Liver (tissue), 8 donors: ENCODE measurements at regions not wholly inside any gene's neighbourhood (a gene's known extent, or its start where the extent isn't known, plus 50 kb on each side); places are given as distances from the start of the nearest gene placed in this dataset.

ENCODE experiments used
- DNase-seq: peaks from one replicate; pipeline ENCODE4 v3.0.0-alpha.2; 2017; ENCODE audit warnings: low spot score
- H3K27ac ChIP-seq, 2 donors: one replicate each; pipeline ENCODE4 v1.7.0; 2013; ENCODE audit warnings: inconsistent platforms in 2 of 2, low read length in 2 of 2, control low read depth in 1 of 2, low read depth in 1 of 2, mild to moderate bottlenecking in 1 of 2
- H3K27me3 ChIP-seq, 4 donors: one replicate each; pipeline versions ENCODE4 v1.6.1 to v1.7.0; 2013; ENCODE audit warnings: low read length in 3 of 4, inconsistent platforms in 1 of 4, mild to moderate bottlenecking in 1 of 4, moderate library complexity in 1 of 4; ENCODE audit not compliant: control insufficient read depth in 4 of 4, insufficient read depth in 4 of 4
- H3K36me3 ChIP-seq, 4 donors: one replicate each; pipeline versions ENCODE4 v1.6.1 to v1.7.0; 2013; ENCODE audit warnings: low read length in 3 of 4, mild to moderate bottlenecking in 3 of 4, low read depth in 1 of 4, moderate library complexity in 1 of 4; ENCODE audit not compliant: control insufficient read depth in 4 of 4, insufficient read depth in 3 of 4
- H3K4me1 ChIP-seq, 4 donors: one replicate each; pipeline versions ENCODE4 v1.6.1 to v1.7.0; 2013; ENCODE audit warnings: low read length in 3 of 4, mild to moderate bottlenecking in 3 of 4, moderate library complexity in 1 of 4; ENCODE audit not compliant: control insufficient read depth in 4 of 4, insufficient read depth in 4 of 4
- H3K4me3 ChIP-seq, 3 donors: one replicate each; pipeline versions ENCODE4 v1.6.1 to v1.7.0; 2013; ENCODE audit warnings: low read length in 3 of 3, control low read depth in 1 of 3, low read depth in 1 of 3, mild to moderate bottlenecking in 1 of 3
- H3K9ac ChIP-seq, 2 donors: one replicate each; pipeline ENCODE4 v1.7.0; 2013; ENCODE audit warnings: low read length in 2 of 2, mild to moderate bottlenecking in 2 of 2, moderate library complexity in 2 of 2, control low read depth in 1 of 2, low read depth in 1 of 2
- H3K9me3 ChIP-seq, 4 donors: one replicate each; pipeline versions ENCODE4 v1.6.1 to v1.7.0; 2013; ENCODE audit warnings: low read length in 3 of 4; ENCODE audit not compliant: control insufficient read depth in 4 of 4
- EGR1 ChIP-seq, 2 donors: IDR thresholded peaks; 2 replicates each; pipeline ENCODE4 v1.6.1; 2016 to 2018; ENCODE audit warnings: antibody characterized with exemption in 2 of 2, low read depth in 2 of 2
- FOXA1 ChIP-seq: IDR thresholded peaks from 2 replicates; pipeline ENCODE4 v1.6.1; 2016; ENCODE audit warnings: antibody characterized with exemption
- FOXA2 ChIP-seq: IDR thresholded peaks from 2 replicates; pipeline ENCODE4 v1.6.1; 2016; ENCODE audit warnings: antibody characterized with exemption
- GABPA ChIP-seq, 2 donors: IDR thresholded peaks in 1 of 2; conservative IDR thresholded peaks in 1 of 2; 2 replicates each; pipeline ENCODE4 v1.6.1; 2016; ENCODE audit warnings: antibody characterized with exemption in 2 of 2, mild to moderate bottlenecking in 1 of 2, moderate library complexity in 1 of 2
- HNF4A ChIP-seq, 2 donors: conservative IDR thresholded peaks; 2 replicates each; pipeline ENCODE4 v1.6.1; 2016; ENCODE audit warnings: antibody characterized with exemption in 2 of 2, mild to moderate bottlenecking in 2 of 2
- JUND ChIP-seq, 2 donors: IDR thresholded peaks; 2 replicates each; pipeline ENCODE4 v1.6.1; 2016; ENCODE audit warnings: antibody characterized with exemption in 2 of 2
- NR2F2 ChIP-seq: IDR thresholded peaks from 2 replicates; pipeline ENCODE4 v1.6.1; 2016; ENCODE audit warnings: antibody characterized with exemption
- RAD21 ChIP-seq, 2 donors: IDR thresholded peaks; 2 replicates each; pipeline ENCODE4 v1.6.1; 2016; ENCODE audit warnings: antibody characterized with exemption in 2 of 2, mild to moderate bottlenecking in 2 of 2
- RXRA ChIP-seq, 2 donors: IDR thresholded peaks; 2 replicates each; pipeline ENCODE4 v1.6.1; 2017 to 2018; ENCODE audit warnings: antibody characterized with exemption in 2 of 2, mild to moderate bottlenecking in 1 of 2
- SP1 ChIP-seq: IDR thresholded peaks from 2 replicates; pipeline ENCODE4 v1.6.1; 2018; ENCODE audit warnings: antibody characterized with exemption, mild to moderate bottlenecking
- TAF1 ChIP-seq: conservative IDR thresholded peaks from 2 replicates; pipeline ENCODE4 v1.6.1; 2016; ENCODE audit warnings: antibody characterized with exemption, mild to moderate bottlenecking
- YY1 ChIP-seq: IDR thresholded peaks from 2 replicates; pipeline ENCODE4 v1.6.1; 2016; ENCODE audit warnings: antibody characterized with exemption, mild to moderate bottlenecking
- WGBS: extraction: QIAGEN DNeasy Blood & Tissue Kit; methylation state at CpG from one replicate; pipeline ENCODE4 v1.1.7; 2013; 5-methylcytosine and 5-hydroxymethylcytosine counted together
- TF ChIP-seq, protein P1 (sequence below): IDR thresholded peaks from 2 replicates; pipeline ENCODE4 v1.6.1; 2016; ENCODE audit warnings: antibody characterized with exemption
- TF ChIP-seq, protein P2 (sequence below): fragments of 150-350 bp; IDR thresholded peaks from 2 replicates; pipeline ENCODE4 v1.5.1; 2017; ENCODE audit warnings: improper control_type of control experiment, low read depth, low read length; ENCODE audit not compliant: missing input control
- TF ChIP-seq, protein P3 (sequence below): IDR thresholded peaks from 2 replicates; pipeline ENCODE4 v1.6.1; 2016; ENCODE audit warnings: antibody characterized with exemption
- donor health status: healthy.
- donor health status: healthy.
- donor health status: healthy.
- donor health status: healthy.
- donor health status: healthy.

DNA sequence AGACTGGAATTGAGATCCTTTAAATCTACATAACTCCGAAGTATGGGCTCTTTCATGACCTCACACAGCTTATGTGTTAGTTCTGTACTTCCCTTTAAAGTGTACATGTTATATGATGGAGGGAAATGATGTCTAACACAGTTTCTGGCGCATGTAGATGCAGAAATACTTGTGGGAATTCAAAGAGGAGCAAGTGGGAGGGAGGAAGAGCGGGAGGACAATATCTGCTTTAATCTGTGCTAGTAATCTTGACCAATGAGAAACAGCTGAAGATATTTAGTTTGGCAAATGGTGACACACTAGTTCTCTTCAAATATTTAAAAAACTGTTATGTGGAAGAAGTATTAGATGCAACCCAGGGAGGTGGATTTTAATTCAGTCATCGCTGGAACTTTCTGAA lies 62.9 kb upstream of the PLEKHG1 start:
- Histone ChIP-seq H3K9me3 (no peaks in the 10 kb centered on the region), H3K36me3 (no peaks in the 10 kb centered on the region), H3K27me3 (no peaks in the 10 kb centered on the region), H3K9ac (no peak overlapping the region), H3K4me3 (no peak overlapping the region), H3K4me1 (peaks cover 3 to 28% (median 18%) of the 10 kb centered on the region in 4 donors), H3K27ac (no peak overlapping the region)
- 96% methylated on average over 4 of the region's 4 CpGs for WGBS
- TF ChIP-seq NR2F2 (no peak), SP1 (no peak), TAF1 (no peak)
- TF ChIP-seq, protein P1, sequence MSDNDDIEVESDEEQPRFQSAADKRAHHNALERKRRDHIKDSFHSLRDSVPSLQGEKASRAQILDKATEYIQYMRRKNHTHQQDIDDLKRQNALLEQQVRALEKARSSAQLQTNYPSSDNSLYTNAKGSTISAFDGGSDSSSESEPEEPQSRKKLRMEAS = no peak
- DNase-seq = no peak

DNA sequence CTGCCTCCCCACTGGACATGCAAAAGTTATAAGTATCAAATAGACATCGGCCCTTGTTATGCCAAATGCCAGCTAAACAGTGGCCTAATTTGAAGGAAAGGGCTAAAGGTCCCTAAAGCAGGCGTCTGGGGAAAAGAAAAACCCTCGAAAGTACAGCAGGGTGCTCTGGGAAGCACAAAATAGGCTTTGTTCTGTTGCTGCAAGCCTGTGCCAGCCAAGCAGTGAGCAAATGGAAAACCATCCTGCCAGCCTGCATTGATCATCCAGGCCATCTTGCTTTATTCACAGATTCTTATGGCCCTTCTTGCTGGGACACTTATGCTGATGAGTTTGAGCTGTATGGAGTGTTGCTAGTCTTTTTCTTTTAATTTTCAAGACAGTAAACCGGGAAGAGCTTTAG lies 62.2 kb upstream of the PLEKHG1 start:
- H3K27me3 ChIP-seq = no peaks in the 10 kb centered on the region
- no peak overlapping the region for H3K4me3 ChIP-seq
- H3K9me3 ChIP-seq = no peaks in the 10 kb centered on the region
- DNase-seq = no peak
- 87% methylated on average over 4 of the region's 4 CpGs for WGBS
- H3K36me3 ChIP-seq = no peaks in the 10 kb centered on the region
- no peak for TF ChIP-seq RXRA (IDR thresholded peaks at IDR 0.05)
- TF ChIP-seq TAF1 = no peak
- no peak overlapping the region for H3K27ac ChIP-seq
- H3K9ac ChIP-seq = no peak overlapping the region
- H3K4me1 ChIP-seq = peaks cover 3 to 33% (median 22%) of the 10 kb centered on the region in 4 donors

DNA sequence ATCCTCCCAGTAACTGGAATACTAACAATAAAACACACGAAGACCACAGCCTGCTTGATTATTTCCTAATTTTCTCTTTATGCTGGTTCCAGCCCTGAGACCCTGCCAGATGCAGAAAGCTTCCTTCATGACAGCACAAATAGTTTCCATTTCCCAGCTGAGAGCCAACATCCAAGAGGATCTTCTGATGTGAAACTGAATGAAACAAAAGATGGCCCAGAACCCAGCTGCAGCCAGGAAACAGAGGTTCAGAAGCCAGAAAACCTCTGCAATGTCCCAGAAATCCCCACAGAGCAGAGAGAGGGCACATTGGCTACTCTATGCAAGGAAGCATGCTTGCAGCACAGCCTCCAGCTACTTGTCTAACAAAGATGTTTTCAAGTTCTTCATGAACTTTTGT lies 61.8 kb upstream of the PLEKHG1 start:
- H3K9me3 ChIP-seq = no peaks in the 10 kb centered on the region
- no peaks in the 10 kb centered on the region for H3K27me3 ChIP-seq
- WGBS = 73% methylated on average over 1 of the region's 1 CpG
- peaks cover 5 to 33% (median 22%) of the 10 kb centered on the region in 4 donors for H3K4me1 ChIP-seq
- H3K27ac ChIP-seq = no peak overlapping the region
- no peak for DNase-seq
- no peaks in the 10 kb centered on the region for H3K36me3 ChIP-seq
- no peak overlapping the region for H3K9ac ChIP-seq
- H3K4me3 ChIP-seq = no peak overlapping the region
- no peak for TF ChIP-seq JUND (IDR thresholded peaks at IDR 0.05)
- TF ChIP-seq TAF1 = no peak
- TF ChIP-seq, protein P1 = no peak
- no peak for TF ChIP-seq SP1
- TF ChIP-seq, protein P2, sequence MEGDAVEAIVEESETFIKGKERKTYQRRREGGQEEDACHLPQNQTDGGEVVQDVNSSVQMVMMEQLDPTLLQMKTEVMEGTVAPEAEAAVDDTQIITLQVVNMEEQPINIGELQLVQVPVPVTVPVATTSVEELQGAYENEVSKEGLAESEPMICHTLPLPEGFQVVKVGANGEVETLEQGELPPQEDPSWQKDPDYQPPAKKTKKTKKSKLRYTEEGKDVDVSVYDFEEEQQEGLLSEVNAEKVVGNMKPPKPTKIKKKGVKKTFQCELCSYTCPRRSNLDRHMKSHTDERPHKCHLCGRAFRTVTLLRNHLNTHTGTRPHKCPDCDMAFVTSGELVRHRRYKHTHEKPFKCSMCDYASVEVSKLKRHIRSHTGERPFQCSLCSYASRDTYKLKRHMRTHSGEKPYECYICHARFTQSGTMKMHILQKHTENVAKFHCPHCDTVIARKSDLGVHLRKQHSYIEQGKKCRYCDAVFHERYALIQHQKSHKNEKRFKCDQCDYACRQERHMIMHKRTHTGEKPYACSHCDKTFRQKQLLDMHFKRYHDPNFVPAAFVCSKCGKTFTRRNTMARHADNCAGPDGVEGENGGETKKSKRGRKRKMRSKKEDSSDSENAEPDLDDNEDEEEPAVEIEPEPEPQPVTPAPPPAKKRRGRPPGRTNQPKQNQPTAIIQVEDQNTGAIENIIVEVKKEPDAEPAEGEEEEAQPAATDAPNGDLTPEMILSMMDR = no peak
- no peak for TF ChIP-seq EGR1 (IDR thresholded peaks at IDR 0.05; ENCODE audit: low read depth in 2 of 2)
- TF ChIP-seq RXRA (IDR thresholded peaks at IDR 0.05) = no peak
- peak; percentile 40 for TF ChIP-seq NR2F2

DNA sequence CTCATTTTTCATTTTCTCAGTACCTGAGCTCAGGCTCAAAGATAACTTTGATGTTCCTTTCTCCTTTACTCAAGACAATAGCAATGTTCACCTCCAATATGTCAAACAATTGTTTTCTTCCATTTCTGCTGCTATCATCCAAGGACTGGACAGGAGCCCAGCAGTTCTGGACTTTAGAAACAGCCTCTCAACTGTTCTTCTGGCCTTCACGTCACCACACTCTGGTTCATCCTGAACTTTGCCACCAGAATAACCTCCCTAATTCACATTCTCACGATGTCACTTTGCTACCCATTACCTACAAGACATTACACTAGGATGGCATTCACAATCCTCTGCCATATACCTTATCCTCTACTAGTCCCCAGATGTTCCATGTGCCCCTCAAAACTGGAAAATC lies 60.6 kb upstream of the PLEKHG1 start:
- TF ChIP-seq, protein P2 = no peak
- TF ChIP-seq JUND (IDR thresholded peaks at IDR 0.05) = peak in 1 of 2 donors; percentile 21
- TF ChIP-seq, protein P1 = no peak
- TF ChIP-seq RXRA (IDR thresholded peaks at IDR 0.05) = peak; percentile 54 to 77
- TF ChIP-seq SP1 = peak; percentile 13
- TF ChIP-seq YY1 = no peak
- no peak for TF ChIP-seq FOXA1
- no peak for TF ChIP-seq FOXA2
- TF ChIP-seq GABPA (IDR thresholded peaks at IDR 0.05 in 1 of 2, conservative IDR thresholded peaks at IDR 0.05 in 1 of 2) = no peak
- peak; percentile 65 to 79 for TF ChIP-seq HNF4A (conservative IDR thresholded peaks at IDR 0.05)
- peak in 1 of 2 donors; percentile 11 for TF ChIP-seq RAD21 (IDR thresholded peaks at IDR 0.05)
- TF ChIP-seq, protein P3, sequence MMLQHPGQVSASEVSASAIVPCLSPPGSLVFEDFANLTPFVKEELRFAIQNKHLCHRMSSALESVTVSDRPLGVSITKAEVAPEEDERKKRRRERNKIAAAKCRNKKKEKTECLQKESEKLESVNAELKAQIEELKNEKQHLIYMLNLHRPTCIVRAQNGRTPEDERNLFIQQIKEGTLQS = no peak
- WGBS = 30% methylated on average over 2 of the region's 2 CpGs
- Histone ChIP-seq H3K4me3 (no peak overlapping the region), H3K9ac (no peak overlapping the region), H3K27ac (no peak overlapping the region), H3K27me3 (no peaks in the 10 kb centered on the region), H3K4me1 (peaks cover 6 to 33% (median 22%) of the 10 kb centered on the region in 4 donors), H3K9me3 (no peaks in the 10 kb centered on the region), H3K36me3 (no peaks in the 10 kb centered on the region)
- DNase-seq = no peak
